ENCODE measurements at regions not wholly inside any gene's neighbourhood (a gene's known extent, or its start where the extent isn't known, plus 50 kb on each side); places are given as distances from the start of the nearest gene placed in this dataset.
"Not testable (repeated sequence)": the region's sequence is repeated elsewhere in the genome, so short reads cannot be mapped to it uniquely, and the experiment has no call there.

DNA sequence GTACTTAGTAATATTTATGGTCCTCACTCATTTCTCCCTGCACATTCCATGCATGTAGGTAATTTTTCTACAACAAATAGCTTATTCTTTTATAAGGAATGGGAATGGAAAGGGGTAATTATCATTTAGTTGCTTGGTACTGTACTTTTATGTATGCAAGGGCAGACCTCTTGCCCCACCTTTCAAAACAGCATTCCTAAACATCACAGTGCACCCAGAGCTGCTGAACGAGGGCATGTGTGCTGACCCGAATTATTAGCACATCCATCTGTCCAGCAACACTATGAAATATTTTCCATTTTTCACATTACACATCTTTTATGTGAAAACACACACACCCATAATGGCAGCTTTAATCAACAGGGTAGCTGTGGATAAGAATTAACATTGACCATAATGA lies 228.6 kb upstream of the ARRDC3 start:
- no peak for DNase-seq

- DNase-seq: no peak
Observed at GRCh38 chr5:91607675-91608074, 224.6 kb upstream of the ARRDC3 start.

DNA sequence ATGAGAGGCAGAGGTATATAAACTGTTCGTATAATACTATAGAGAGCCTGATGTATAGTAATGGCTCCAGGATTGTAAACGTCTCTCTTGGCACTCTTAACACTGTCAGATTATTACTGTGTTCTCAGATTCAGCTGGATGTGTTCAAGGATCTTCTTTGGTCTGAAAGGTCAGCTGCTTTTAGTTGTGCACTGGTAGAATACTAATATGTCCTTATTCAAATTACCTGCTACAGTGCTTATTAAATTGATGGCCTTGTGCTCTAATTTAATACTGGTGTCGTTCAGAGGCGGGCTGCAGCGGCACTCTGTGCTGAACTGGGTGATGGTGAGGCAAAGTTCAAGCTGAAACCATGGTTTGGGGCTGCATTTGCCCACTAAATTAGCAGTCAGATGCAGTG lies 216.7 kb upstream of the ARRDC3 start:
- DNase-seq: no peak

GRCh38 chr5:91598216-91598615 lies 215.1 kb upstream of the ARRDC3 start:
- DNase-seq: no peak

- DNase-seq: no peak
Observed at GRCh38 chr5:91595424-91595823, 212.3 kb upstream of the ARRDC3 start.

DNA sequence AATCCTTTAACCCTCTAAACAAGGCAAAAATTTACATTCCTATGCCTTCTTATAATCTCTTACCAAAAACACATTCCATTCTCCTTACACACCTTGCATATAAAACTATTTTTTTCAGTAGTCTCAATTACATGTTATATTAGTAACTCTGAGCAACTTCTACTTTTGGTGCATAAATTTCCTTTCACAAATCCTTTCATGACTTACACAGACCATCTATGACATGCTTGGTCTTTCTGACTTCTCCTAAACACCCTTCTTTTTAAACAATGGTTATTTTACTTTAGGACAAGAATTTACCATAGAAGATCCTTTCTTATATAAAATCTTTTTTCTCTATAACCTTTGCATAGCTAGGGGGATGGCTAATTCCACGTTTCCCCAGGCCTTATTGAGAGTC lies 208.0 kb upstream of the ARRDC3 start:
- peak; percentile 1 for DNase-seq

DNA sequence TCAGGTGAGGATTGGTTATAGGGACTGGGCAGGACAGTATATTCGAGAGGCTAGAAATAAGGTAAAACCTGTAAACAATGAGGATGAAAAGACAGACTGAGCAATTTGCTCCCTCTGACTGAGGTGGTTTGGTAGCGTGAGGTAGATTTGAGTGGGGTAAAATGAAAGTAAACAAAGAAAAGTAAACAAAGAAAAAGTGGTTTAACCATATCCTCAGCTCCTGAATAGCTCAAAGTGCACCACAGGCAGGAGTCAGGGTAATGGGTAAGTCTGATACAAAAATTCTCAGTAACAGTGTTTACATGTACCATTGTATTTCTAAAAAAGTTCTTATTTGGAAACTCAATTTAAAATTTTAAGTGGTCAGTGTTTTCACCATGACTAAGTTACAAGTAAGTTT lies 203.1 kb upstream of the ARRDC3 start:
- DNase-seq: no peak

DNA sequence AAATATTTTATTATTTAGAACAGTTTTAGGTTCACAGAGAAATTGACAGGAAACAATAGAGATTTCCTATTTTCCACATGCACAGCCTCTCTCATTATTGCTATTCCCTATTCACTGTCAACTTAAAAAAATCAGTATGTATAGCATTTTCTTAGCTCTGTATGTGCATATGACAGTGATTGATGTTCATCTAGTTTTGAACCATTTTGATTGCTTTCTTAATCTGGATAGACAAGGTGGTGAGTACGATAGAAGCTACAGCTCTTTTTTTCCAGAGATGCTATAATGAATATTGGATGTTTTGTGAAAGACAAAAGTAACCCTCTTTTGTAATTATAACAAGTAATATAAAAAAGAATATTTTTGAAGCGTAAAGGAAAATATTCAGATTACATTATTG lies 201.2 kb upstream of the ARRDC3 start:
- no peak for DNase-seq

- DNase-seq: not testable (repeated sequence)
Observed at GRCh38 chr5:91566012-91566411, 182.9 kb upstream of the ARRDC3 start.

DNA sequence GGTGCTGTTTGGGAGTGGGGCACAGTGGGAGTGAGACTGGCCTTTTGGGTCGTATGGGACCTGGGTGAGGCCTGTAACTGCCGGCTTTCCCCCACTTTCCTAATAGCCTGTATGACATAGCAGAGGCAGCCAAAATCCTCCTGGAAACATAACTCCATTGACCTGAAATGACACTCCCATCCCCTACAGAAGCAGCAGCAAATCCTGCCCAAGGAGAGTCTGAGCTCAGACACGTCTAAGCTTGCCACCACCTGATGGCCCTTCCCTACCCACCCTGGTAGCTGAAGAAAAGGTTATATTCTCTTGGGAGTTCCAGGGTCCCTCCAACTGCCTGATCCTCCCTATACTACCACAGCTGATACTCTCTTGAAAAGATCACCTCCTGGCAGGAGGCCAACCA lies 179.8 kb upstream of the ARRDC3 start:
- no peak for DNase-seq

DNA sequence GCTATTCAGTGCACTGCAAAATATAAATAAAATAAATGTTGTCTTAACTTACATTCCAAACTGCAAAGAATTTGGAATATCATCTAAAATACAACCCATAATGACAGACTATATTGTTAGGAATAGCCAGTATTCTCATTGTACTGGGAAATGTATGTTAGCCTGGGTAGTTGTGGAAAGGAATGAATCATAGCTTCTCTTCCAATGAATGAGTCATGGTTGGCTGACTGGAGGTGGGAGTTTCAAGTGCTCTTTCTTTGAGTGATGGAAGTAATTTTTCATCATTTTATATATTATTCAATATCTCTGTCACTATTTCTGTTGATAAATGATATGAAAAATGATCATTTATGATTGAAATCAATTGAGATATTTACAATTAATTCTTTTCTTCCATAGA lies 158.6 kb upstream of the ARRDC3 start:
- DNase-seq: no peak

GRCh38 chr5:91538179-91538578 lies 155.1 kb upstream of the ARRDC3 start:
- DNase-seq: no peak

- no peak for DNase-seq
Observed at GRCh38 chr5:91535499-91535898, 152.4 kb upstream of the ARRDC3 start.

DNA sequence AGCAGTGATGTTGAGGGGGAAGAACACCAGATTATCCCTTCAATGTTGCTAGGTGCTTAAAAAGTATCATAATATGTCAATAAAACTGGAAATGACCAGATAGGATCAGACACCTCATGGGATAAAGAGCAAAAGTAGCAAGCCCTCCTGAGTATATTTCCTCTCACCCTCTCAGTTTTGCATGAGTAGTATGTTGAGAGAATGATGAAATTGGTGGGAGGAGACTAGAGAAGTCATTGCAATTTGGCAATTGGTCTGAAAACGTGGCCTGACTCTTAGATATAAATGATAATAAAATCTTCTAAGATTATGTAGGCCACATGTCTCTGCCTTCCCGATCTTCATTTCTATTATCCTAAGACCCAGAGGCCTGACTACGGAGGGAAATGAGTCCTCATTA lies 151.2 kb upstream of the ARRDC3 start:
- no peak for DNase-seq

- no peak for DNase-seq
Observed at GRCh38 chr5:91532779-91533178, 149.7 kb upstream of the ARRDC3 start.

DNA sequence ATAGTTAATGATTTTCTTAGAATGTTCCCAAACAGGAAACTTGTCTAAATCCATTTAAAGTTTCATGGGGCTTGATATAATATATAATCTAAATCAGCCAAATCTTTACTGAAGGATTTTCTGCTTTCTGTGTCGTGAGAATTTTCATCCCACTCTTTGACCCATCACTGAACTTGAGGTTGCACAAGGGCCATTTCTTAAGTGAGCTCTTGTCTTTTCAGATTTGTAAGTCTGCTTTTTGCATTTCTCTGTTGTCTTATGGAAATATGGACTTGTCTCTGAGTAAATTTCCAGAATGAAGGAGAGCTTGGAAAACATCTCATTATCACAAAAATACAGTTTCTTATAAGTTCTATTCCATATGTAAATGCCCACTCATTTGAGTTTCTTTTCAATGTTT lies 149.2 kb upstream of the ARRDC3 start:
- DNase-seq: no peak

DNA sequence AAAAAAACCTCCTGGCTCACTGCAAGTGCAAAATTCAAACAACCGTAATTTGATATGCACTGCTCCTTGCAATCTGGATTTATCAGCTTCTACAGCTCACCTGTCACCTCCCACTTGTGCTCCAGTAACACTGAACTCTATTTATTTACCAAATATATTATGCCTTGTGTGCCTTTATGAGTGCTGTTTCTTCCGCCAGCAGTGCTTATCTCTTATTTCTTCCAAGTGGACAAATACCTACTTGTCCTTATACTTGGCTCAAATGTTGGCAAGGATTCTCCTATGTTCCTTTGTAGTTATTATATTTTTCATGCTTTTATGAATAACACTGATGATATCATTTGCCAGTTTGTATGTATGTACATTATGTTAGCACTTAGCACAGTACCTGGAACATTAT lies 145.7 kb upstream of the ARRDC3 start:
- no peak for DNase-seq

DNA sequence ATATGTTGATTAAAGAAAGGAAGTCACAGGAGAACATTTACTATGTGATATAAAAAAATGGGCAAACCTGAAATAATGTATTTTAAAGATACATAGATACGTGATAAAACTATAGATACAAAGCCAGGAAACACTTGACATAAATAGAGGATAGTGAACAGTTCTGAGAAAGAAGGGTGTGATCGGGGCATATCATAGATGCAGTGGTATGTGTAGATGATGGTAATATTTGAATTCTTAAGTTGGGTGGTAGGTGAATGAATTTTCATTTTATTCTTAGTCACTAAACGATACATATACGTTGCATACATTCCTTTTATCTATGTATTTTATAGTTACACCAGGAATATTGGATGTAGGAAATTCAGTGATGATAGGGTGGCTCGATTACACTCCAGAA lies 138.7 kb upstream of the ARRDC3 start:
- no peak for DNase-seq

- no peak for DNase-seq
Observed at GRCh38 chr5:91521334-91521733, 138.2 kb upstream of the ARRDC3 start.

- no peak for DNase-seq
Observed at GRCh38 chr5:91514400-91514799, 131.3 kb upstream of the ARRDC3 start.

DNA sequence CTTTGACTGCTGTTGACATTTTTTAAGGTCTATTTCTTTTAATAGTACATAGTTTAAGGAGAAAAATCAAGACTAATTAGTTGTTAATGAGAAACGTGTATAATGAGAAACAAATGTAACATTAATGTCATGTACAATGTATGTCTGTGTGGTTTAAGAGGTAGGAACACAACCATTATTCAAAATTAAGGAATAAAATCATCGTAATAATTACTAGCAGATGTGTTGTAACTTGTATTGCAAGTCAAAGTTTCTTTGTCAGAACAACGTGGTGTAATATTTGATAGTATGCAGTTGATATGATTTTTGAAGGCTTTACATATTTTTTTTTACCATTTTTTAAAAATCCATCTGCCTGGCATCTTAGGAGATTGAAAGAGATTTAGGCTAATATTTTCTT lies 120.2 kb upstream of the ARRDC3 start:
- no peak for DNase-seq

DNA sequence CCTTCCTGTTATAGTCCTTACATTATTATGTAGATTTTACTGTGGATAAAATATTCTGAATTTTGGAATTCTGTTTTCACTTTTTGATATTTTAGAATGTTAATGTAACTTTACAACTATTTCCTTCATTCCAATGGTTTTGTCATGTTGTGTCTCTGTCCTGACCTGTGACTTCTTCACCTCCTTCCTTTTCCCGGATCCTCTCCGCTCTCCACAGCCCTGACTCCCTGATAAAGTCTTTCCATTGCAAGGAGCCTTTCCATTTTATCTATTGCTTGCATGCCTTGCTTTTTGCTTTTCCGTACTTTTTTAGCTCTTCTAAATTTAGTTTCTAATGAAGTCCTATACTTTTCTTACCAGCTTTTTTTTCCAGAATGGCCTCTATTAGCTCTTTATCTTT lies 117.6 kb upstream of the ARRDC3 start:
- no peak for DNase-seq

DNA sequence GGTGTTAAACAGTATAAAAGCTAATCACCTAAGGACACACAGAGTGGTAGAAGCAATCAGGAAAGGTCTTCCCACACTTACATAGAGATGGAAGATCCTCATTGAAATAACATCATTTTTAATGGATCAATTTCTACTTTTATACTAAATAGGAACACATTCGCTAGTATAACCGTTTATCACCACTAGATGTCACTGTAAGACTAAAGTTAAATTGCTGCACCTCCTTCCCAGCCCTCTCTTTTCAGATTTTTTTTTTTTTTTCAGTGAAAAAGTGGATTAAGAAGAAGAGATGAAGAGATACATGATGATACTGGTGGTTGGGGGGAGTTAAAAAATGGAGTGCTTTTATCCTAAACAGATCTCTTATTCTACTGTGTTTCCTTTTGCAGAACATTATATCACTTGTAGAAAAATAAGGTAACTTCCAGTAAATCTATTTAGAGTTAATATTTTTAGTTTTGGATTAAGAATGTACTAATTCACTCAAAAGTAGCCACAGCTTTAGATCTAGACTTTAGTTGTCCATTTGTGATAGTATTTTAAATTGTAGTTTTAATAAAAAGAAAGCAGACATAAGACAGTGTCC lies 116.9 kb upstream of the ARRDC3 start:
- peak; percentile 35 for DNase-seq

DNA sequence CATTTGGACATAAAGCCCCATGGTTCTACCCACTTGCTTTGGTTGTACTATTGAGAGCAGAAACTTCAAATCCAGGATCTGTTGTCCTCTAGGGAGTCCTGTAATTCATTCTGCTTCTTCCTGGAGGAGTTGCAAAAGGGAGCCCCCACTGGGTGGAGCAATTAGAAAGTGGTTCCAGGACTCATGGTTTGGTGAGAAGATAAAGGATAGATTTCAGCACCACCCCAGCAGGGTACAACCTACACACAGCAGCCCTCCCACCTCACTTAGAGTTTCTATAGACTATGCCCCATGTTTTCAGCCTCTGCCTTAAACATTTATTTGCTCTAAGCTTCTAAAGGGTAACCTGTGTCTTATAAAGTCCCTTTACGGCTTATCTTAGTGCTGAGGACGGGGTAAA lies 112.6 kb upstream of the ARRDC3 start:
- DNase-seq: no peak

DNA sequence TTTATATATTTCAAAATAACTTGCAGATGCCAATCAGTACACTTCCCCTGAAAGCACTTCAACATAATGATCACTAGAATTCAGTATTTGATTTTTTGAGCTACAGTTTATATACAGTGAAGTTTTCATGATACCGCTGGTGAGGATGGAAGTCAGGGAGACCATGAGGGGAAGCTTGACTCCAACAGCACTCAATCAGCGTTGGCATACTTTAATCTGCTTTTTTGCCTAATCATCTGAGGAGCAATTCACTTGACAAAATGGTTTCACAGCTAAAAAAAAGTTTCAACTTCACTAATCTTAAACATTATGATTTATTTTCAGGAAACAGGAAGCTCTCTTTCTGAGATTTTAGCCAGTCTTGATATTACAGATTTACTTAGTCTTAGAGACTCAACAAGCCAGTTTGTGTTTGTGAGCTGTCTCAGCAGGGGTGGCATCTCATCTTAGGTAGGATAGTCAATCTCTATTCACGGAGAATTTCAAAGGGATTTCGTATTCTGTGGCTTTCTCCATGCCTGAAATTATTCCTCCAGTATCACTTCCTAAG lies 111.4 kb upstream of the ARRDC3 start:
- DNase-seq: no peak

All from renal pelvis (tissue), 1 donor.